ENCODE measurements at regions not wholly inside any gene's neighbourhood (a gene's known extent, or its start where the extent isn't known, plus 50 kb on each side); places are given as distances from the start of the nearest gene placed in this dataset.

- ChIA-PET RAD21 (ENCODE audit: low non-redundant PET in 1 of 2, low total read pairs in 2 of 2, uncharacterized antibody in 2 of 2, unreplicated experiment in 2 of 2) (no interaction called here), POLR2A (no interaction called here), CTCF (no interaction called here)
- Histone ChIP-seq H3K4me1 (ENCODE audit: control insufficient read depth in 1 of 2, insufficient read depth in 2 of 2, low read length in 2 of 2) (peaks cover 0 to 9% of the 10 kb centered on the region in 2 experiments; a peak in 1 of 4 replicates), H3K4me3 (replicated peaks in 1 of 2; ENCODE audit: low read depth in 1 of 2, low read length in 2 of 2) (no peak overlapping the region), H2AFZ (ENCODE audit: low read depth, low read length, poor library complexity, severe bottlenecking) (no peak overlapping the region), H3K27me3 (ENCODE audit: insufficient read depth, low read length) (no peaks in the 10 kb centered on the region), H3K79me2 (ENCODE audit: insufficient read depth, low read length) (no peaks in the 10 kb centered on the region), H3K36me3 (ENCODE audit: control insufficient read depth in 1 of 2, insufficient read depth in 2 of 2, low read length in 2 of 2) (no peaks in the 10 kb centered on the region), H3K9me3 (ENCODE audit: control insufficient read depth in 1 of 2, insufficient read depth in 1 of 2, low read depth in 1 of 2, low read length in 2 of 2) (no peaks in the 10 kb centered on the region), H3K9ac (ENCODE audit: low read length) (no peak overlapping the region), H3K9me2 (ENCODE audit: insufficient read depth) (no peaks in the 10 kb centered on the region), H4K20me1 (ENCODE audit: insufficient read depth) (no peaks in the 10 kb centered on the region), H3K4me2 (ENCODE audit: low read length) (no peak overlapping the region), H3K27ac (ENCODE audit: low read depth, low read length) (no peak overlapping the region)
- intact Hi-C loops (cut with micrococcal nuclease), result no loop called here
- BruUV-seq (replicated peaks), result no TSS peak
- ATAC-seq (no peak), DNase-seq (ENCODE audit: low read depth, low spot score) (no peak)
- TF ChIP-seq TCF7L2 (IDR thresholded peaks at IDR 0.05; ENCODE audit: borderline replicate concordance, extremely low read depth, insufficient read depth, insufficient read length) (no peak), EZH2phosphoT487 (IDR thresholded peaks at IDR 0.05; ENCODE audit: borderline replicate concordance) (no peak), POLR2A (IDR thresholded peaks at IDR 0.05; ENCODE audit: borderline replicate concordance, extremely low read depth, insufficient read depth, insufficient read length) (no peak), ZFX (IDR thresholded peaks at IDR 0.05) (no peak), JUND (IDR thresholded peaks at IDR 0.05) (no peak), YY1 (IDR thresholded peaks at IDR 0.05; ENCODE audit: extremely low read depth, insufficient replicate concordance, low read depth, low read length) (no peak), ZNF274 (IDR thresholded peaks at IDR 0.05; ENCODE audit: low read depth, low read length) (no peak), ZBTB33 (IDR thresholded peaks at IDR 0.05; ENCODE audit: extremely low read depth, insufficient replicate concordance, low read length) (no peak), CEBPB (IDR thresholded peaks at IDR 0.05; ENCODE audit: low read depth) (no peak), SRF (IDR thresholded peaks at IDR 0.05; ENCODE audit: low read depth) (no peak), RAD21 (IDR thresholded peaks at IDR 0.05; ENCODE audit: low read depth) (no peak), POLR2AphosphoS5 (IDR thresholded peaks at IDR 0.05; ENCODE audit: low read depth, low read length) (no peak), SP1 (IDR thresholded peaks at IDR 0.05; ENCODE audit: low read depth) (no peak), FOSL1 (IDR thresholded peaks at IDR 0.05; ENCODE audit: low read depth) (no peak)
Measured at GRCh38 chr2:20150110-20150706, 74.7 kb downstream of the SDC1 start.
